Prostate gland (tissue), 2 donors: ENCODE measurements at regions not wholly inside any gene's neighbourhood (a gene's known extent, or its start where the extent isn't known, plus 50 kb on each side); places are given as distances from the start of the nearest gene placed in this dataset.

Experiments used
- CTCF ChIP-seq, 4 experiments: fragments of 200-600 bp in 2 of 4; fragments of 450-650 bp in 2 of 4; sonication (generic) in 2 of 4; IDR thresholded peaks; 1 replicate in 3 of 4; 2 replicates in 1 of 4; pipeline ENCODE4 v1.5.1; 2016 to 2019; ENCODE audit warnings: antibody characterized with exemption in 4 of 4, mild to moderate bottlenecking in 2 of 4, moderate library complexity in 2 of 4
- POLR2A ChIP-seq: fragments of 450-650 bp; IDR thresholded peaks from one replicate; pipeline ENCODE4 v1.6.1; 2016; ENCODE audit warnings: antibody characterized with exemption, mild to moderate bottlenecking
- POLR2AphosphoS5 ChIP-seq: sonication (generic); formaldehyde crosslinking; IDR thresholded peaks from one replicate; pipeline ENCODE4 v1.6.1; 2017; ENCODE audit warnings: antibody characterized with exemption

- TF ChIP-seq CTCF (IDR thresholded peaks at IDR 0.05) (no peak), POLR2AphosphoS5 (no peak), POLR2A (no peak)
Measured at GRCh38 chr3:64353226-64353625, 128.0 kb upstream of the PRICKLE2 start.
